Stomach (tissue), 8 donors: ENCODE measurements at regions not wholly inside any gene's neighbourhood (a gene's known extent, or its start where the extent isn't known, plus 50 kb on each side); places are given as distances from the start of the nearest gene placed in this dataset.

Experiments
- DNase-seq, 2 donors: peaks; one replicate each; pipeline versions ENCODE4 v3.0.0 to v3.0.0-alpha.2; 2013 to 2019
- H3K27ac ChIP-seq, 5 donors: fragments of 200-600 bp in 4 of 5; sonication (generic) in 4 of 5; one replicate each; pipeline ENCODE4 v1.5.1; 2013 to 2019; ENCODE audit warnings: mild to moderate bottlenecking in 1 of 5, moderate library complexity in 1 of 5
- H3K27me3 ChIP-seq, 3 donors: fragments of 200-600 bp; sonication (generic); one replicate each; pipeline ENCODE4 v1.5.1; 2017 to 2019; ENCODE audit warnings: mixed run types in 1 of 3
- H3K36me3 ChIP-seq, 4 donors: fragments of 200-600 bp; sonication (generic); 1 replicate in 3 of 4; 2 replicates in 1 of 4; pipeline ENCODE4 v1.5.1; 2016 to 2019
- H3K4me1 ChIP-seq, 4 donors: fragments of 200-600 bp; sonication (generic); one replicate each; pipeline ENCODE4 v1.5.1; 2016 to 2019
- H3K4me3 ChIP-seq, 4 donors: fragments of 200-600 bp; sonication (generic) in 3 of 4; one replicate each; pipeline ENCODE4 v1.5.1; 2016 to 2019; ENCODE audit warnings: mild to moderate bottlenecking in 1 of 4
- H3K9me3 ChIP-seq, 4 donors: fragments of 200-600 bp; sonication (generic); one replicate each; pipeline ENCODE4 v1.5.1; 2016 to 2019
- EP300 ChIP-seq: sonication (generic); formaldehyde crosslinking; IDR thresholded peaks from one replicate; pipeline ENCODE4 v1.6.1; 2017; ENCODE audit warnings: antibody characterized with exemption
- POLR2A ChIP-seq, 4 donors: fragments of 450-650 bp; IDR thresholded peaks; one replicate each; pipeline ENCODE4 v1.6.1; 2016; ENCODE audit warnings: antibody characterized with exemption in 4 of 4, control low read depth in 2 of 4, mild to moderate bottlenecking in 1 of 4, moderate library complexity in 1 of 4
- POLR2AphosphoS5 ChIP-seq, 3 donors: sonication (generic); formaldehyde crosslinking; IDR thresholded peaks; one replicate each; pipeline ENCODE4 v1.6.1; 2016; ENCODE audit warnings: antibody characterized with exemption in 3 of 3
- WGBS, 5 donors: extraction: QIAGEN DNeasy Blood & Tissue Kit in 3 of 5; methylation state at CpG; one replicate each; pipeline versions ENCODE4 v1.1.5 to v1.1.7; 2013 to 2018; 5-methylcytosine and 5-hydroxymethylcytosine counted together
- intact Hi-C: fragments of 100-400 bp; cut with DNase I; formaldehyde crosslinking; loops from one replicate; pipeline ENCODE4 v1.15.1; 2023; ENCODE audit warnings: low total_unique reads
- TF ChIP-seq, protein P1 (sequence below), 7 experiments: fragments of 450-650 bp in 4 of 7; fragments of 200-600 bp in 3 of 7; sonication (generic) in 3 of 7; IDR thresholded peaks; one replicate each; pipeline ENCODE4 v1.5.1; 2016 to 2019; ENCODE audit warnings: antibody characterized with exemption in 7 of 7, control low read depth in 2 of 7, mild to moderate bottlenecking in 1 of 7
- donor health status: healthy with polysubstance abuse.
- donor health status: Bipolar disorder and iron deficiency.
- donor health status: healthy.

DNA sequence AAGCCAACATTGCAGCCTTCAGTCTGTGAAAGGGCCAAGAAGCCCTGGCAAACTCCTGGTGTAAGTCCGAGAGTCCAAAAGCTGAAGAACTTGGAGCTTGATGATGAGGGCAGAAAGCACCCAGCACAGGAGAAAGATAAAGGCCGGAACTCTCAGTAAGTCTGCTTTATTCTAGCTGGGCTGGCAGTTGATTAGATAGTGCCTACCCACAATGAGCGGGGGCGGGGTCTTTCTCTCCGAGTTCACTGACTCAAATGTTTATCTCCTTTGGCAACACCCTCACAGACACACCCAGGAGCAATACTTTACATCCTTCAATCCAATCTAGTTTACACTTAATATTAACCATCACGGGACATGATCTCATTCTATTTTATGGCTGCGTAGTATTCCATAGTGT is 1317.1 kb downstream of the SLITRK1 start:
- H3K9me3 ChIP-seq = peaks cover 0 to 14% (median 3%) of the 10 kb centered on the region in 4 donors
- no peak for DNase-seq
- H3K4me3 ChIP-seq = no peak overlapping the region
- TF ChIP-seq EP300 (no peak), POLR2A (IDR thresholded peaks at IDR 0.05) (no peak), POLR2AphosphoS5 (IDR thresholded peaks at IDR 0.05) (no peak)
- TF ChIP-seq, protein P1, sequence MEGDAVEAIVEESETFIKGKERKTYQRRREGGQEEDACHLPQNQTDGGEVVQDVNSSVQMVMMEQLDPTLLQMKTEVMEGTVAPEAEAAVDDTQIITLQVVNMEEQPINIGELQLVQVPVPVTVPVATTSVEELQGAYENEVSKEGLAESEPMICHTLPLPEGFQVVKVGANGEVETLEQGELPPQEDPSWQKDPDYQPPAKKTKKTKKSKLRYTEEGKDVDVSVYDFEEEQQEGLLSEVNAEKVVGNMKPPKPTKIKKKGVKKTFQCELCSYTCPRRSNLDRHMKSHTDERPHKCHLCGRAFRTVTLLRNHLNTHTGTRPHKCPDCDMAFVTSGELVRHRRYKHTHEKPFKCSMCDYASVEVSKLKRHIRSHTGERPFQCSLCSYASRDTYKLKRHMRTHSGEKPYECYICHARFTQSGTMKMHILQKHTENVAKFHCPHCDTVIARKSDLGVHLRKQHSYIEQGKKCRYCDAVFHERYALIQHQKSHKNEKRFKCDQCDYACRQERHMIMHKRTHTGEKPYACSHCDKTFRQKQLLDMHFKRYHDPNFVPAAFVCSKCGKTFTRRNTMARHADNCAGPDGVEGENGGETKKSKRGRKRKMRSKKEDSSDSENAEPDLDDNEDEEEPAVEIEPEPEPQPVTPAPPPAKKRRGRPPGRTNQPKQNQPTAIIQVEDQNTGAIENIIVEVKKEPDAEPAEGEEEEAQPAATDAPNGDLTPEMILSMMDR (IDR thresholded peaks at IDR 0.05) = no peak
- H3K27ac ChIP-seq = no peak overlapping the region
- no peaks in the 10 kb centered on the region for H3K4me1 ChIP-seq
- H3K36me3 ChIP-seq = no peaks in the 10 kb centered on the region
- no peaks in the 10 kb centered on the region for H3K27me3 ChIP-seq
- intact Hi-C loops = no loop called here
- WGBS, 5 donors = 62 to 83% (median 71%) methylated on average over 7 of the region's 7 CpGs

DNA sequence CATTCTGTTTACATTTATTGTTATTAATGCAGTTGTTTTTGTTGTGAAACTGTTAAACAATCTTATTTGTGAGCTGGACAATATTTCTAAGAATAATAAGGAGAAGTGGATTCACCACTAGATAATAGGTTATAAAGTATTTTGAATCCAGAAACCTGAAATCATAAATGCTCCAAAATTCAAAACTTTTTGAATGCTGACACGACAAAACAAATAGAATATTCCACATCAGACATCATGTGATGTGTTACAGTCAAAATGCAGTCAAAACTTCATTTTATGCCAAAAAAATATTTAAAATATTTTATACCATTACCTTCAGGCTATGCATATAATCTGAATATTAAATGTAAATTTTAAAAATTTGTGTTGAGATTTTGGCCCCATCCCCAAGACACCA is 1321.4 kb downstream of the SLITRK1 start:
- Histone ChIP-seq H3K36me3 (no peaks in the 10 kb centered on the region), H3K4me3 (no peak overlapping the region), H3K27ac (no peak overlapping the region), H3K4me1 (no peaks in the 10 kb centered on the region), H3K9me3 (no peaks in the 10 kb centered on the region), H3K27me3 (no peaks in the 10 kb centered on the region)
- TF ChIP-seq, protein P1 (IDR thresholded peaks at IDR 0.05) = no peak
- intact Hi-C loops = no loop called here
- WGBS, 5 donors = 65 to 77% (median 71%) methylated on average over 1 of the region's 1 CpG
- no peak for DNase-seq

DNA sequence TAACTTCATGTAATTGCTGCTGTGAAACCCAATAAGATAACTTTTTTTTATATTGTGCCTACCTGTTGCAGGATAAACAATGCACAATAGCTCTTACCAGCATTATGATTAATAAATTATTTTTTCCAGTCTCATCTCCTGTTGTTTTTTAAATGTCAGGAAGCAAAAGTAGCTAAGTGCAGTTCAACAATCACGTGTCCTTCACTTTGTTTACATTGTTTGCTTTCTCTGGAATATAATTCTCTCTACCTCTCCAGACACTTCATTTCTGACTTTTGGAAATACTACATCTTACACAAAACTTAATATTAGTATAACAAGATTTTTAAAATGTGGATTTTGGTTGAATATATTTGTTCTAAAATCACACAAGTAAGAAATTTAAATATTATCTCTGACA is 1359.4 kb downstream of the SLITRK1 start:
- Histone ChIP-seq H3K4me3 (no peak overlapping the region), H3K27me3 (no peaks in the 10 kb centered on the region), H3K4me1 (no peaks in the 10 kb centered on the region), H3K27ac (no peak overlapping the region), H3K36me3 (no peaks in the 10 kb centered on the region), H3K9me3 (no peaks in the 10 kb centered on the region)
- 12 to 20% (median 16%) methylated on average over 1 of the region's 1 CpG for WGBS, 5 donors
- TF ChIP-seq EP300 (no peak), POLR2A (IDR thresholded peaks at IDR 0.05) (no peak), POLR2AphosphoS5 (IDR thresholded peaks at IDR 0.05) (no peak)
- TF ChIP-seq, protein P1 (IDR thresholded peaks at IDR 0.05) = no peak
- no peak for DNase-seq
- intact Hi-C loops = no loop called here

DNA sequence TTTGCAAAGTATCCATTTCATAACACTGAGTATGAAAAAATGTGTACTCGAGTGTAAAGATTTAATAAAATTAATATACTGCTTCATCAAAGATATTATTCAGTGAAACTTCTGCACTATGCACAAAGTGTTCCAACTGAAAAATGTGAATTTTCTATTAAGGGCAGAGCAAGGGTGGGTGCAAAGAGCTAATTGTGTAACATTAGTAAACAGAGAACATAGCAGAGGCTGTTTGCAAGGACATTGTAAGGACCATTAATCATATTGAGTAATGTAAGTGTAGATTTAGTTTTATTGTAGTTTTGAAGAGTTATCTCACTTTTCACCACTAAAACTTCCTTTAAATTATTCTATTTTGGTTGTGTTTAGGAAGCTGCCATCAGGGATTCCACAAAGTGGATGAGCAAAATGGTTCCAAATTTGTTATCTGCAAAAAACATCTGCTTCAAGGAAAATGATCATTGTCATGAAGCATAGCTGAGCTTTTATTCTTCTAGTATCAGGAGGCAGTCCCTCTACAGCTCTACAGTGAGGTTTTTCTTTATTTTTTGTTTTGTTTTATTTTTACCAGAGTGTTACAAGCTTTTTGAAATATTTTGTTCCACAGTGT is 1375.4 kb downstream of the SLITRK1 start:
- peaks cover 0 to 7% (median 0%) of the 10 kb centered on the region in 4 donors for H3K9me3 ChIP-seq
- no peaks in the 10 kb centered on the region for H3K4me1 ChIP-seq
- H3K27ac ChIP-seq = no peak overlapping the region
- H3K36me3 ChIP-seq = no peaks in the 10 kb centered on the region
- H3K4me3 ChIP-seq = no peak overlapping the region
- TF ChIP-seq POLR2A (IDR thresholded peaks at IDR 0.05) (no peak), EP300 (no peak), POLR2AphosphoS5 (IDR thresholded peaks at IDR 0.05) (no peak)
- TF ChIP-seq, protein P1 (IDR thresholded peaks at IDR 0.05) = no peak
- no peaks in the 10 kb centered on the region for H3K27me3 ChIP-seq
- intact Hi-C loops = no loop called here
- peak in 1 of 2 donors; percentile 2 for DNase-seq
- WGBS, 5 donors = 44 to 64% (median 63%) methylated on average over 1 of the region's 1 CpG
